ENCODE measurements at regions not wholly inside any gene's neighbourhood (a gene's known extent, or its start where the extent isn't known, plus 50 kb on each side); places are given as distances from the start of the nearest gene placed in this dataset.

GRCh38 chr6:147738099-147738498 lies 229.6 kb downstream of the SAMD5 start:
- no peaks in the 10 kb centered on the region for H3K9me3 ChIP-seq (replicated peaks in 1 of 2; ENCODE audit: control insufficient read depth in 1 of 2, insufficient read depth in 1 of 2, low read length in 2 of 2)
- no peaks in the 10 kb centered on the region for H4K20me1 ChIP-seq (ENCODE audit: insufficient read depth, low read length)
- peaks cover 0 to 4% (median 2%) of the 10 kb centered on the region in 3 donors for H3K27me3 Mint-ChIP-seq (ENCODE audit: low read depth in 3 of 3)
- no peak for DNase-seq
- no peaks in the 10 kb centered on the region for H3K36me3 ChIP-seq (replicated peaks in 1 of 2; ENCODE audit: control insufficient read depth in 1 of 2, insufficient read depth in 2 of 2, low read length in 2 of 2)
- no peak overlapping the region for H3K27ac Mint-ChIP-seq
- H3K4me1 Mint-ChIP-seq, result no peaks in the 10 kb centered on the region
- TF ChIP-seq CTCF (IDR thresholded peaks at IDR 0.05), result no peak
- no peaks in the 10 kb centered on the region for H3K36me3 Mint-ChIP-seq
- no peak overlapping the region for H3K9ac ChIP-seq (ENCODE audit: insufficient read depth, low read length, poor library complexity, severe bottlenecking)
- no peak overlapping the region for H3K4me3 Mint-ChIP-seq
- intact Hi-C loops (cut with micrococcal nuclease), result no loop called here
- no peak overlapping the region for H2AFZ ChIP-seq (ENCODE audit: insufficient read depth, low read depth, low read length, poor library complexity, severe bottlenecking)
- H3K4me1 ChIP-seq (ENCODE audit: control insufficient read depth in 1 of 2, insufficient read depth in 2 of 2, low read length in 2 of 2), result no peaks in the 10 kb centered on the region
- no peaks in the 10 kb centered on the region for H3K79me2 ChIP-seq (ENCODE audit: insufficient read depth, low read length)
- H3K27me3 ChIP-seq (ENCODE audit: control insufficient read depth in 2 of 2, insufficient read depth in 2 of 2, low read length in 2 of 2), result no peaks in the 10 kb centered on the region
- no peak overlapping the region for H3K27ac ChIP-seq (ENCODE audit: low read depth in 1 of 2, low read length in 2 of 2)
- WGBS (ENCODE audit: insufficient coverage), result 74% methylated on average over 5 of the region's 8 CpGs
- no peaks in the 10 kb centered on the region for H3K9me3 Mint-ChIP-seq
- no peak overlapping the region for H3K4me3 ChIP-seq (replicated peaks in 1 of 3; ENCODE audit: low read depth in 2 of 3, low read length in 3 of 3)
- no peak overlapping the region for H3K4me2 ChIP-seq (replicated peaks; ENCODE audit: extremely low read depth, low read length, poor library complexity, severe bottlenecking)

- H4K20me1 ChIP-seq (ENCODE audit: insufficient read depth, low read length), result no peaks in the 10 kb centered on the region
- Mint-ChIP-seq H3K4me1 (no peaks in the 10 kb centered on the region), H3K27ac (no peak overlapping the region), H3K27me3 (ENCODE audit: low read depth in 3 of 3) (peaks cover 0 to 4% (median 2%) of the 10 kb centered on the region in 3 donors), H3K36me3 (no peaks in the 10 kb centered on the region), H3K9me3 (no peaks in the 10 kb centered on the region), H3K4me3 (no peak overlapping the region)
- H3K4me1 ChIP-seq (ENCODE audit: control insufficient read depth in 1 of 2, insufficient read depth in 2 of 2, low read length in 2 of 2), result no peaks in the 10 kb centered on the region
- H3K79me2 ChIP-seq (ENCODE audit: insufficient read depth, low read length), result no peaks in the 10 kb centered on the region
- no peak overlapping the region for H3K4me3 ChIP-seq (replicated peaks in 1 of 3; ENCODE audit: low read depth in 2 of 3, low read length in 3 of 3)
- H3K4me2 ChIP-seq (replicated peaks; ENCODE audit: extremely low read depth, low read length, poor library complexity, severe bottlenecking), result no peak overlapping the region
- no peaks in the 10 kb centered on the region for H3K36me3 ChIP-seq (replicated peaks in 1 of 2; ENCODE audit: control insufficient read depth in 1 of 2, insufficient read depth in 2 of 2, low read length in 2 of 2)
- H3K27ac ChIP-seq (ENCODE audit: low read depth in 1 of 2, low read length in 2 of 2), result no peak overlapping the region
- TF ChIP-seq CTCF (IDR thresholded peaks at IDR 0.05), result no peak
- intact Hi-C loops (cut with micrococcal nuclease), result no loop called here
- H2AFZ ChIP-seq (ENCODE audit: insufficient read depth, low read depth, low read length, poor library complexity, severe bottlenecking), result no peak overlapping the region
- DNase-seq, result no peak
- no peaks in the 10 kb centered on the region for H3K27me3 ChIP-seq (ENCODE audit: control insufficient read depth in 2 of 2, insufficient read depth in 2 of 2, low read length in 2 of 2)
- WGBS (ENCODE audit: insufficient coverage), result 0% methylated on average over 1 of the region's 3 CpGs
- no peaks in the 10 kb centered on the region for H3K9me3 ChIP-seq (replicated peaks in 1 of 2; ENCODE audit: control insufficient read depth in 1 of 2, insufficient read depth in 1 of 2, low read length in 2 of 2)
- no peak overlapping the region for H3K9ac ChIP-seq (ENCODE audit: insufficient read depth, low read length, poor library complexity, severe bottlenecking)
Measured at GRCh38 chr6:147738516-147739162, 230.1 kb downstream of the SAMD5 start.
